ENCODE measurements at regions not wholly inside any gene's neighbourhood (a gene's known extent, or its start where the extent isn't known, plus 50 kb on each side); places are given as distances from the start of the nearest gene placed in this dataset.

- Mint-ChIP-seq H3K27me3 (peaks cover 8 to 42% (median 35%) of the 10 kb centered on the region in 5 donors), H3K27ac (no peak overlapping the region), H3K36me3 (peaks cover 0 to 4% (median 0%) of the 10 kb centered on the region in 5 donors), H3K9me3 (peaks cover 0 to 17% (median 4%) of the 10 kb centered on the region in 11 donors), H3K4me3 (no peak overlapping the region), H3K4me1 (no peaks in the 10 kb centered on the region)
- H3K4me1 ChIP-seq (ENCODE audit: control insufficient read depth in 2 of 2, insufficient read depth in 2 of 2, low read length in 2 of 2) = no peaks in the 10 kb centered on the region
- no peak overlapping the region for H3K27ac ChIP-seq (ENCODE audit: low read depth, low read length)
- no peaks in the 10 kb centered on the region for H3K36me3 ChIP-seq (ENCODE audit: control insufficient read depth in 2 of 3, insufficient read depth in 3 of 3, low read length in 3 of 3)
- H3K9me3 ChIP-seq (ENCODE audit: control insufficient read depth in 2 of 3, low read length in 3 of 3) = no peaks in the 10 kb centered on the region
- DNase-seq = no peak
- ChIA-PET CTCF (no interaction called here), POLR2A (no interaction called here)
- no peaks in the 10 kb centered on the region for H3K27me3 ChIP-seq (ENCODE audit: control insufficient read depth in 2 of 2, insufficient read depth in 2 of 2, low read length in 2 of 2)
- H3K4me3 ChIP-seq (ENCODE audit: low read length) = no peak overlapping the region
- intact Hi-C loops (cut with micrococcal nuclease) = no loop called here
- no peak for ATAC-seq
Measured at GRCh38 chr15:39041979-39042495, 477.4 kb upstream of the RASGRP1 start.

GRCh38 chr15:39051626-39052322 lies 487.2 kb upstream of the RASGRP1 start:
- DNase-seq (no peak), ATAC-seq (no peak)
- Mint-ChIP-seq H3K36me3 (peaks cover 0 to 8% (median 6%) of the 10 kb centered on the region in 5 donors), H3K27me3 (peaks cover 0 to 27% (median 0%) of the 10 kb centered on the region in 5 donors), H3K9me3 (peaks cover 0 to 22% (median 11%) of the 10 kb centered on the region in 11 donors), H3K4me3 (no peak overlapping the region), H3K27ac (no peak overlapping the region), H3K4me1 (no peaks in the 10 kb centered on the region)
- intact Hi-C loops (cut with micrococcal nuclease) = no loop called here
- no peaks in the 10 kb centered on the region for H3K36me3 ChIP-seq (ENCODE audit: control insufficient read depth in 2 of 3, insufficient read depth in 3 of 3, low read length in 3 of 3)
- ChIA-PET POLR2A (no interaction called here), CTCF (no interaction called here)
- no peak overlapping the region for H3K27ac ChIP-seq (ENCODE audit: low read depth, low read length)
- no peaks in the 10 kb centered on the region for H3K4me1 ChIP-seq (ENCODE audit: control insufficient read depth in 2 of 2, insufficient read depth in 2 of 2, low read length in 2 of 2)
- H3K9me3 ChIP-seq (ENCODE audit: control insufficient read depth in 2 of 3, low read length in 3 of 3) = peaks cover 0 to 7% (median 0%) of the 10 kb centered on the region in 3 experiments
- H3K27me3 ChIP-seq (ENCODE audit: control insufficient read depth in 2 of 2, insufficient read depth in 2 of 2, low read length in 2 of 2) = no peaks in the 10 kb centered on the region
- H3K4me3 ChIP-seq (ENCODE audit: low read length) = no peak overlapping the region

GRCh38 chr15:39052323-39052705 lies 487.7 kb upstream of the RASGRP1 start:
- Histone ChIP-seq H3K27ac (ENCODE audit: low read depth, low read length) (no peak overlapping the region), H3K9me3 (ENCODE audit: control insufficient read depth in 2 of 3, low read length in 3 of 3) (peaks cover 0 to 7% (median 0%) of the 10 kb centered on the region in 3 experiments), H3K4me1 (ENCODE audit: control insufficient read depth in 2 of 2, insufficient read depth in 2 of 2, low read length in 2 of 2) (no peaks in the 10 kb centered on the region), H3K36me3 (ENCODE audit: control insufficient read depth in 2 of 3, insufficient read depth in 3 of 3, low read length in 3 of 3) (no peaks in the 10 kb centered on the region), H3K4me3 (ENCODE audit: low read length) (no peak overlapping the region), H3K27me3 (ENCODE audit: control insufficient read depth in 2 of 2, insufficient read depth in 2 of 2, low read length in 2 of 2) (no peaks in the 10 kb centered on the region)
- intact Hi-C loops (cut with micrococcal nuclease) = no loop called here
- ATAC-seq = no peak
- Mint-ChIP-seq H3K4me3 (no peak overlapping the region), H3K36me3 (peaks cover 0 to 8% (median 6%) of the 10 kb centered on the region in 5 donors), H3K4me1 (no peaks in the 10 kb centered on the region), H3K27ac (no peak overlapping the region), H3K27me3 (peaks cover 0 to 27% (median 0%) of the 10 kb centered on the region in 5 donors), H3K9me3 (peaks cover 0 to 18% (median 11%) of the 10 kb centered on the region in 11 donors)
- CTCF ChIA-PET = no interaction called here
- no peak for DNase-seq
- POLR2A ChIA-PET = no interaction called here

GRCh38 chr15:39053480-39053879 lies 488.9 kb upstream of the RASGRP1 start:
- H3K9me3 Mint-ChIP-seq = peaks cover 0 to 18% (median 11%) of the 10 kb centered on the region in 11 donors
- peaks cover 0 to 27% (median 0%) of the 10 kb centered on the region in 5 donors for H3K27me3 Mint-ChIP-seq
- ChIA-PET POLR2A (no interaction called here), CTCF (no interaction called here)
- H3K4me1 Mint-ChIP-seq = no peaks in the 10 kb centered on the region
- intact Hi-C loops (cut with micrococcal nuclease) = no loop called here
- Histone ChIP-seq H3K4me1 (ENCODE audit: control insufficient read depth in 2 of 2, insufficient read depth in 2 of 2, low read length in 2 of 2) (no peaks in the 10 kb centered on the region), H3K4me3 (ENCODE audit: low read length) (no peak overlapping the region), H3K27ac (ENCODE audit: low read depth, low read length) (no peak overlapping the region), H3K9me3 (ENCODE audit: control insufficient read depth in 2 of 3, low read length in 3 of 3) (peaks cover 0 to 7% (median 0%) of the 10 kb centered on the region in 3 experiments), H3K36me3 (ENCODE audit: control insufficient read depth in 2 of 3, insufficient read depth in 3 of 3, low read length in 3 of 3) (no peaks in the 10 kb centered on the region), H3K27me3 (ENCODE audit: control insufficient read depth in 2 of 2, insufficient read depth in 2 of 2, low read length in 2 of 2) (no peaks in the 10 kb centered on the region)
- H3K4me3 Mint-ChIP-seq = no peak overlapping the region
- DNase-seq (no peak), ATAC-seq (no peak)
- peaks cover 0 to 8% (median 6%) of the 10 kb centered on the region in 5 donors for H3K36me3 Mint-ChIP-seq
- H3K27ac Mint-ChIP-seq = no peak overlapping the region

GRCh38 chr15:39054128-39054732 lies 489.6 kb upstream of the RASGRP1 start:
- no peak for ATAC-seq
- no peaks in the 10 kb centered on the region for H3K27me3 ChIP-seq (ENCODE audit: control insufficient read depth in 2 of 2, insufficient read depth in 2 of 2, low read length in 2 of 2)

GRCh38 chr15:39056357-39056756 lies 491.7 kb upstream of the RASGRP1 start:
- H3K27me3 Mint-ChIP-seq = peaks cover 0 to 23% (median 0%) of the 10 kb centered on the region in 5 donors
- H3K36me3 ChIP-seq (ENCODE audit: control insufficient read depth in 2 of 3, insufficient read depth in 3 of 3, low read length in 3 of 3) = no peaks in the 10 kb centered on the region
- H3K27ac Mint-ChIP-seq = no peak overlapping the region
- ChIA-PET POLR2A (no interaction called here), CTCF (no interaction called here)
- no peaks in the 10 kb centered on the region for H3K36me3 Mint-ChIP-seq
- no peaks in the 10 kb centered on the region for H3K4me1 ChIP-seq (ENCODE audit: control insufficient read depth in 2 of 2, insufficient read depth in 2 of 2, low read length in 2 of 2)
- no peaks in the 10 kb centered on the region for H3K4me1 Mint-ChIP-seq
- ATAC-seq = no peak
- no peak overlapping the region for H3K27ac ChIP-seq (ENCODE audit: low read depth, low read length)
- H3K9me3 Mint-ChIP-seq = peaks cover 0 to 4% (median 0%) of the 10 kb centered on the region in 11 donors
- H3K4me3 ChIP-seq (ENCODE audit: low read length) = no peak overlapping the region
- H3K27me3 ChIP-seq (ENCODE audit: control insufficient read depth in 2 of 2, insufficient read depth in 2 of 2, low read length in 2 of 2) = no peaks in the 10 kb centered on the region
- no peak for DNase-seq
- intact Hi-C loops (cut with micrococcal nuclease) = no loop called here
- H3K9me3 ChIP-seq (ENCODE audit: control insufficient read depth in 2 of 3, low read length in 3 of 3) = no peaks in the 10 kb centered on the region
- H3K4me3 Mint-ChIP-seq = no peak overlapping the region

More at GRCh38 chr15:39054128-39054732, 489.6 kb upstream of the RASGRP1 start:
- intact Hi-C loops (cut with micrococcal nuclease) = no loop called here
- Histone ChIP-seq H3K4me3 (ENCODE audit: low read length) (no peak overlapping the region), H3K36me3 (ENCODE audit: control insufficient read depth in 2 of 3, insufficient read depth in 3 of 3, low read length in 3 of 3) (no peaks in the 10 kb centered on the region), H3K4me1 (ENCODE audit: control insufficient read depth in 2 of 2, insufficient read depth in 2 of 2, low read length in 2 of 2) (no peaks in the 10 kb centered on the region), H3K9me3 (ENCODE audit: control insufficient read depth in 2 of 3, low read length in 3 of 3) (peaks cover 0 to 4% (median 0%) of the 10 kb centered on the region in 3 experiments), H3K27ac (ENCODE audit: low read depth, low read length) (no peak overlapping the region)
- CTCF ChIA-PET = no interaction called here
- Mint-ChIP-seq H3K27me3 (peaks cover 0 to 23% (median 0%) of the 10 kb centered on the region in 5 donors), H3K9me3 (peaks cover 0 to 12% (median 7%) of the 10 kb centered on the region in 11 donors), H3K36me3 (peaks cover 0 to 3% (median 2%) of the 10 kb centered on the region in 5 donors), H3K4me3 (no peak overlapping the region), H3K4me1 (no peaks in the 10 kb centered on the region), H3K27ac (no peak overlapping the region)
- no peak for DNase-seq
- POLR2A ChIA-PET = no interaction called here
